ENCODE measurements at regions not wholly inside any gene's neighbourhood (a gene's known extent, or its start where the extent isn't known, plus 50 kb on each side); places are given as distances from the start of the nearest gene placed in this dataset.

GRCh38 chr21:38151021-38151645 is 105.7 kb upstream of the KCNJ15 start:
- DNase-seq (ENCODE audit: low spot score), result no peak

DNA sequence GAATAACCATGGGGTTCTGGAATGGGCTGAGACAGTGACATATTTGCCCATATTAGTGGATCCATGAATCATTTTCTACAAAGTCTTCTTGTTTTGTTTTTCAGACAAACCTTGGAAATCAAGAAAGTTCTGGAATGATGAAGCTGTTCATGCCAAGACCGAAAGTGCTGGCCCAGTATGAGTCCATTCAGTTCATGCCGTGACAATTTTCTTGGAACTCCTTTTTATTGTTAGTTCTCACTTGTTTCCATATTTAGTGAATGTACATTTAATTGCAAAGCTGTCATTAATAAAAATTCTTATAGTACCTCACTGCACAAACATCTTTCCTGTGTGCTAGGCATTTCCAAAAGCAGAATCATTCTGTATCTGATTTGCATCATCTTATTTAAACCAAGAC is 100.6 kb upstream of the KCNJ15 start:
- DNase-seq (ENCODE audit: low spot score), result no peak

GRCh38 chr21:38159355-38159754 is 97.4 kb upstream of the KCNJ15 start:
- peak; percentile 58 for DNase-seq (ENCODE audit: low spot score)

DNA sequence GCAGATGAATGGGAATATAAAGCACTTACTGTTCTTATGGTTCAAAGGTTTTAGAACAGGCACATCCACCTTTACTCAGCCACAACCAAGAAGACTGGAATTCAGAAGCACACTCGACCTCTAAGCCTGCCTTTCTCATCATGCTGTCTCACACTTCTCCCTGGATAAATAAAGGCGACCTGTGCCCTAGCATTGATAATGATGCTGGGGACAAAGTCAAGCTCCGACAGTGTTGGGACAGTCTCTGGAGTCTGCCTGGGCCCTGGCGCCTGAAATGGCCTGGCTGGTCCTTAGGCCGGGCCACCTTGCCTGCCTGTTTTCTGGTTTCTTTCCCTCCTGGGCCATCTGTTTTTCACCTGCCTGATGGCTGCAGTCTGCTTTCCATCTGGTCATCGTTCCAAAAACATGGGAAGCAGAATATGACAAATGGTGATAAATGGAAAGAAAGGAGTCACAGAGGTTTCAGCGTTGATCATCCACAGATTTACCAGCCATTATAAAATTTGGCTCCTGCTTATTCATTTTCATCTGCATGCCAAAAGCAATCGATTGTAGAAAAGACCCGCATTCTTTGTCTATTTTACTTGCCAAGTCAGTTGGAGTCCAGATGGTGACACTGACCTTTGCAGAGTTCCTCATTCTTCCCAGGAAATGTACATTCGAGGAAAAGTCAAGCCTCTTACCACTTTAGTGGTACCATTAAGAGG is 91.2 kb upstream of the KCNJ15 start:
- DNase-seq (ENCODE audit: low spot score), result no peak

DNA sequence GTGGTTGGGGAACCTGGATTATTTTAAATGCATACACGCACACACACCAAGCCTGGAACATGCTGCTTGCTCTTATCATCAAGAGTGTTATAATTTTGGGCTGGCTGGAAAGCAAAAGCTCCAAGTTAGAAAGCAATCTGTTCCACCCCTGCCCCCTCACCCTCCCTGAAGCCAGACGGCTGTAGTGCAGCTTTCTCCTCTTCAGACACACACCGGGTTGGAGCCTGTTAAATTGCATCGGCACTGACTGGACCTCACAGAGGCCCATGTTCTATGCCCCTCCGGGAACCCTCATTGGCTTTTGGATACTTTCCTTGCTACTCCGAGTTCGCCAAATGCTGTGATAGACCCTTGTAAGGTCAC is 90.6 kb upstream of the KCNJ15 start:
- DNase-seq (ENCODE audit: low spot score), result no peak

DNA sequence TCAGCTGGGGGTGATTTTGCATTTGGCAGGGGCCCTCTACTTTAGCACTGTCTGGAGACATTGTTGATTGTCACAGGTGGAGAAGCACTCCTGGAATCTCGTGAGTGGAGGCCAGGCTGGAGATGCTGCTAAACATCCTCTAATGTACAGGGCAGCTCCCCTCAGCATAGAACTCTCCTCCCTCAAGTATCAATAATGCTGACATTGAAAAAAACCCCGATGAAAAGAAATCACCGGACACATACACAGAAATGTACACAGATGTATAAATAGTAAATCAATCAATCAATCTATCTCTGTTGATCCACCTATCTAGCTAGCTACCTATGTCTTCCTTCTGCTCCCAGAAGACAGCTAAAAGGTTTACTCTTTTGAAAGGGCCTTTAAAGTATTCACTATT is 89.4 kb upstream of the KCNJ15 start:
- no peak for DNase-seq (ENCODE audit: low spot score)

DNA sequence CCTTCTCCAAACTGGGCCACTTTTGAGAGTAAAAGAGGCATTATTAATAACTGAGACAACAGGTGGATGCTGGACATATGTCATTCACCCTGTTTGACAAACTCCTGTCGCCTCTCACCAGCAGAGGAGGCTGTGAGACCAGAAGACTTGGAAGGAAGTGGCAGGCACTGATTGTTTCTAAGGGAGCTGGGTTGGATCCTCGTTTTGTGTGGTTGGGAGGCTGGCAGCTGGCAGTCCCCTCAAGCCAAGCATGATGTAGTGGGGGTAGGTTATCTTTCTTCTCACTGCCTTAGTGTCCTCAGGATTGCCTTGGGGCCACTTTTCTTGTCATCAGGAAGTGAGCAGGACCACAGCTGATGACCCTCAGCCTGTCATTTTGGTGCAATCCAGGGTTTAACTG is 86.5 kb upstream of the KCNJ15 start:
- DNase-seq (ENCODE audit: low spot score), result no peak

DNA sequence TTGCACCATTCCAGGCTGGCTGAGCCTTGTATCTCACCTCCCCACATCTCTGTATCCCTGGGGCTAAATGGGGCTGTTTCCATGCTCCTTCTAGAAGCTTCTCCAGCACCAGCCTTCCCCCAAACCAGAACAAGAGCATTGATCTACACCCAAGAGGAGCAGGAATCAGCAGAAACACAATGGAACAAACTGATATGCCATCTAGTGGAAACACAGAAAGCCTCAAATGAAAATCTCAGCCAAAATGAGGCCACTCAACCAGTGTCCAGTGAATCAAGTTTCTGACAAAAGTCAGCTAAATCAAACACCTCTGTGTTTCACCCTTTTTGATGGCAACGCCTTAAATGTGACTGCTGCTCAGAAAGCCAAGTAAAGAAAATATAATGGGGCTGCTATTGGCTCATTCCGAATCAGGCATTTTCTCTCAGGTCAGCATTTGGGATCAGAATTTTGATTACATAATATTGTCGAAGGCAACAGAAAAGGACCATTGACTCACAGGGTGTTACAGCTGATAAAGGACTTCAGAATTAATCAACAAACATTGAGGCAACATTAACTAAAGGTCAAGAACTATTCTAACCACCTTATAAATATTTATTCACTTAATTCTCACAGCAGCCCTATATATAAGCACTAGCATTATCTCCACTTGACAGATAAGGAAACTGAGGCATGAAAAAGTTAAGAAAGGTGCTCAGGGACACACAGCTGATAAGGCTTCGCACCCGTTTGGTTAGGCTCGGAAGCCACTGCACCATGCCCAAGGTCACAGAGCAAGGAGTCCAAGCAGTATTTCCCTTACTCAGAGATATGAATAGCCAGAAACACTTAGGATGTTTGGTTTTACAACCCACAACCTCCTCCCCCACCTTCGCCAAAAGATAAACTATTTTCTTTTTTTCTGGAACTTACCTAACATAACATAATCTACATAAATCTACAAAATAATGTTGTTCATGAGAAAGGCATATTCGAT is 85.8 kb upstream of the KCNJ15 start:
- DNase-seq (ENCODE audit: low spot score), result no peak

- DNase-seq (ENCODE audit: low spot score), result no peak
These were observed 85.0 kb upstream of the KCNJ15 start for GRCh38 chr21:38171723-38172344.

GRCh38 chr21:38173276-38174035 is 83.3 kb upstream of the KCNJ15 start:
- DNase-seq (ENCODE audit: low spot score), result no peak

DNA sequence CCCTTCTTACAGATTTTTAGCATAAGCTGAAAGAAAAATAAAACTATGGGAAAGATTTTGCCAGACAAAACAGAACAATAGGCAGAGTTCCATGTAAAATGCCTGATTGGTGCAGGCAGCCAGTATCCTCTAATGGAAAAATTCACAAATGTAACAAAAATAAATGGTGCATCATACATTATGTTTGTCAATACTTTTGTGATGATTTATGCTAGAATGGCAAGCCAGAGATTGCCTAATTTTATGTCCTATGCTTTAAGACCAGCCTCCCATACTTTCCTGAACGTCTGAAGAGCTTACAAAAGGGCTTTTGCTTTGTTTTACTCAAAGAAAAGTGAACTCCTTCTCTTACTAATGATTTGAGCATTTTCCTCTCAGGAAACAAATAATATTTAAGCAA is 81.5 kb upstream of the KCNJ15 start:
- DNase-seq (ENCODE audit: low spot score), result no peak

- no peak for DNase-seq (ENCODE audit: low spot score)
These were observed 78.7 kb upstream of the KCNJ15 start for GRCh38 chr21:38177919-38178652.

DNA sequence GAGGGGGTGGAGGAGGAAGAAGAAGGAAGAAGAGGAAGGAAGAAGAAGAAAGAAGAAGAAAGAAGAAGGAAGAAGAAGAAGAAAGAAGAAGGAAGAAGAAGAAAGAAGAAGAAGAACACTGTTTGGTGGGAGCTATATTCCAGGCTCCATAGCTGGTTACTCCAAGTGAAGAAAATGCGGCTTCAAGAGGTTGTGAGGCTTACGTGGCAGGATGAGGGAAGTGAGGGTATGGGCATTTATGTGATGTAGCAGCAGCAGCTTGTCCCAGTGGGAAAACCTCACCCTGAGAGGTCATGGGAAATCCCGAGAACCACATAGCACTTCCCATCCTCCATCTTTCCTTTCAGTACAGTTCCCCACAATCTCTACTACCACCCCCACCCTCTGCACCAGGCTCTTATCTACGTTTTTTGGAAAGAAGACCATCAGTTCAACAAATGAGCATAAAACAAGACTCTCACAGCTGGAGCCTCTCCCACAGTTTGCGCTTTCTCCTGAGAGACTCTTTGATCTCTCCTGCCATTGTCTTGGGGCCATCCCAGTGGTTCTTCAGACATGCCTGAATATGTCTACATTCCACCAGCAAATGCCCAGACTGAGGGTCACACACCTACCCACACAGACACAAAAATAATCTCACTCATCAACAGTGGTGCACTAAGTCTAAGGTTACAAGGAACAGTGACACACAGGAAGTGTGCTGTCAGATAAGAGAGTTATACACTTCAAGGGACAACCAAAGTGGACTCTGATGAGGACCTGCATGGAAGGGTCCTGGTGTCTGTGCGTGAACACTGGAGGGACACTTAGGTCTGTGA is 77.9 kb upstream of the KCNJ15 start:
- no peak for DNase-seq (ENCODE audit: low spot score)

- no peak for DNase-seq (ENCODE audit: low spot score)
These were observed 77.3 kb upstream of the KCNJ15 start for GRCh38 chr21:38179511-38179910.

DNA sequence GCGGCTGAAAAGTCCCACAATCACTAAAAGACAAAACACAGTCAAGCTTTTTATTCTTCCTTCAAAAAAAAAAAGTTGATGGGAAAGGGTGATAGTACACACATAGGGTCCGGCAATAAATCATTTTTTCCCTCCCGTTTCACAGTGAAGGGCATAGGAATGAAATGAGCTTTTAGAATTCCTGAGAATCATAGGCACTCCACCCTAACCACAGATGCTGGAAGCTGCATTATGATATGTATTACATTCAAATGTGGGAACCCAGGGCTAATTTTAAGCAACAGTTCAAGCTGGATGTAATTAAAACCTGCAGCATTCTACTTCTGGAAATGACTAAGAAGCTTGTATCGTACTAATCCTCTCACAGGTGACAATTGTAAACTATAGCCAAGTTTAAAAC is 75.7 kb upstream of the KCNJ15 start:
- DNase-seq (ENCODE audit: low spot score), result no peak

GRCh38 chr21:38182370-38182985 is 74.3 kb upstream of the KCNJ15 start:
- no peak for DNase-seq (ENCODE audit: low spot score)

DNA sequence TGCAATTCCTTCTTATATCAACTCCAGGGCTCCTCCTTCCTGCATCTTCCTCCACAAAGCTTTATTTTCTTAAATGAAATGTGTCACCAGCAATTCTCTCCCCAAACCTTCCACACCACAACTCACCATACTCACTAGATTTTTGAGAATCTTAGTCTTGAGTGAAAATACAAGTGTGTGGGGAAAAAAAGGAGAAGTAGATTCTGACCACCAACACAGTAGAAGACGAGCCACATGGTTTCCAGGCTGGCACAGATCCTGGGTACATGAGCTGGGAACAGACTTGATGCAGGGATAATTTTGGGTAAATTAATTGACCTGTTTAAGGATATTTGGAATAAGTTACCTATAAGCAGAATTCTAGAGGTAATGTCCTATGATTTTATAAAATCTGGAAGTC is 72.8 kb upstream of the KCNJ15 start:
- DNase-seq (ENCODE audit: low spot score), result no peak

DNA sequence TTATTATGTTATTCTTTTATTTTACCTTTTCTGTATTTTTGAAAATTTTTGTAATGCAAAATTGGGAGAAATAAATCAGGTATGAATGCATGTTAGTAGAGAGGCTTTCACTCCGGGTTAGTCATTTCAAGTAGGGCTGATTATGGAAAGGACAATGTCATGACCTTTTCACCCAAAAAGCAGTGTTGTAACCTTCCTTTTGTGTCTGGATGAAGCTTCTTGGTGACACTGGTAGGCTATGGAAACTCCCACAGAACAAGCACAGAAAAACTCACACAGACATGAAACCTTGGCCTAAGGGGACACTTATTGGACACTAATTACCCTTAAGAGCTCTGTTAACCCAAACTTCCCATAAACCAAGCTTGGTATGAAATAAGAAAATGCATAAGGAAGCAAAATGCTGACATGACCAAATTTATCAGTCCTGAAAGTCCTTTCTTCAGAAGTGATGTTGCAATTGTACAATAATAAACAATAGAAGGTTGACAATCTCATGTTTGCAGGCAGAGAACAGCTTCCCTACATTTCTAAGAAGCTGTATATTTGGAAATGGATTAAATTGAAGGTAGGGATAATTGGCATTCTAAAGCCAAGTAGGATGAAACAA is 70.0 kb upstream of the KCNJ15 start:
- no peak for DNase-seq (ENCODE audit: low spot score)

GRCh38 chr21:38188037-38188436 is 68.8 kb upstream of the KCNJ15 start:
- no peak for DNase-seq (ENCODE audit: low spot score)

Measured in activated CD4-positive, alpha-beta T cell treated with anti-CD3 and anti-CD28 coated beads, Interleukin-2, Interleukin-4, amounts not matched to agents 100 ng/mL and 50 ng/mL, durations not matched to agents 16 hours and 8 hours (primary cell).